ENCODE measurements at regions not wholly inside any gene's neighbourhood (a gene's known extent, or its start where the extent isn't known, plus 50 kb on each side); places are given as distances from the start of the nearest gene placed in this dataset.

- no peak for DNase-seq (ENCODE audit: low spot score)
These were observed 182.4 kb upstream of the CXXC4 start for GRCh38 chr4:104677116-104677515.

DNA sequence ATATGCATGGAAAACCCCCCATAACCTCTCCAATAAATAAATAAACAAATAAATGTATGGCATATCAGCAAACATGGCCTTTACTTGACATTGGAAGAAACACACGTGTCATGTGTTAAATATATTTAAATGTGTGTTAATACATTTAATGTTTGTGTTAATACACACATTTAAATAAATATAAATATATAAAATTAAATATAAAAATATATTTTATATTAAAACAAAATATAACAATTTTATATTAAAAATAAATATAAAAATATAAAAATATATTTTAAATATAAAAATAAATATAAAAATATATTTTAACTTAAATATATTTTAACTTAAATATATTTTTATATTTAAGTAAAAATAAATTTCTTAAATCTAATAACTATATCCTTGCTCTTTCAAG lies 187.6 kb upstream of the CXXC4 start:
- DNase-seq (ENCODE audit: low spot score) = no peak

- DNase-seq (ENCODE audit: low spot score) = no peak
These were observed 199.0 kb upstream of the CXXC4 start for GRCh38 chr4:104693601-104694201.

GRCh38 chr4:104716584-104716983 lies 221.9 kb upstream of the CXXC4 start:
- no peak for DNase-seq (ENCODE audit: low spot score)

DNA sequence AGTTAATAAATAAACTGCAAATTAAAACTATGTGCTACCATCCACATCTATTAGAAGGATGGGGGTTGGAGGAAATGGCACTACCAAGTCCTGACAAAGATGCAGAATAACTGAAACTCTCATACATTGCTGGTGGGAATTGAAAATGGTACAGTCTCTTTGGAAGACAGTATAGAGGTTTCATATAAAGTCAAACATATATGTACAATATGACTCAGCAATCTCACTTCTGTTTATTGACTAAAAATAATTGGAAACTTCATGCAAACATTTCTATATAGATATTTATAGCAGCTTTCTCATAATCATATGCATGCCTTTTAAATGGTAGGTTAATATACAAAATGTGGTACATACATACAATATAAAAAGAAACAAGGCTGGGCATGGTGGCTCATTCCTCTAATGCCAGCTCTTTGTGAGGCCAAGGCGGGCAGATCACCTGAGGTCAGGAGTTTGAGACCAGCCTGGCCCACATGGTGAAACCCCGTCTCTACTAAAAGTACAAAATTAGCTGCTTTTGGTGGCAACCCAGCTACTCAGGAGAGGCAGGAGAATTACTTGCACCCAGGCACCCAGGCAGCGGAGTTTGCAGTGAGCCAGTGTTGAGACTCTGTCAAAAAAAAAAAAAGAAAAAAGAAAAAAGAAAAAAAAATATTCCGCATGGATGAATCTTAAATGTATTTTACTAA lies 225.0 kb upstream of the CXXC4 start:
- no peak for DNase-seq (ENCODE audit: low spot score)

- DNase-seq (ENCODE audit: low spot score) = no peak
These were observed 227.8 kb upstream of the CXXC4 start for GRCh38 chr4:104722467-104722866.

DNA sequence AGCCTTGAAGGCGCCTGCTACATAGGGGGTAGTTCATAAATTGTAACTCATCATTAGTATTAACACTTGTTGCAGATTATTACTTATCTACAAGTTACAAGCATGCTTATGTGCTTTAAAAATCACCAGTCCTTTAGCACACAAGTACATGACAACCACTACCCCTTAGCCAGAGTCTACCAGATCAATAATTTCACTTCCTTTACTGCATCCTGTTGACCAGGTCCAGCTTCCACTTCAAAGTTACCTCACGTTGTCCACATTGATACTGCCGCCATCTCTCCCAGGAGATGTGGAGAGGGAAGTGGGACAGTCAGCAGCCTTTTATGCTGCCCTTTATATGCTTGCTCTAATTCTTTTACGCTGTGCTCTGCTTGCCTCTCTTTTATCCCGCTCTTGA lies 231.3 kb upstream of the CXXC4 start:
- no peak for DNase-seq (ENCODE audit: low spot score)

DNA sequence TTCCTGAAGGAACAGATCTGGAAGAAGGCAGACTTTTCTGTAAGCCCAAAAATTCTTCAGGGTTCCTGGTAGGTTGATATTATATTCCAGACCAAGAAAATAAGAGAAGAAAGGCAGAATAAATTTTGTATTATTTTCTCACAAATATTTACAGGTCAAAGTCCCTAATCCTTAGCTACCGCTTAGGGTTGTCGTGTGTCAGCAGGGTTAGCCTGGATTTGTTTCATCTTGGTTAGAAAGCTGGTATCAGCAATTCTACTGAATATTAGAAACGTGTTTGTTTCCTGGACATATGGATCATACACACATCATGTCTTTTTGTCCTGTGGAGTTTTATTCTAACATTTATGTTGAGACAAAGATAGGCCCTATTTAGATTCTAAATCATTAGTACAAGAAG lies 232.9 kb upstream of the CXXC4 start:
- DNase-seq (ENCODE audit: low spot score) = no peak

DNA sequence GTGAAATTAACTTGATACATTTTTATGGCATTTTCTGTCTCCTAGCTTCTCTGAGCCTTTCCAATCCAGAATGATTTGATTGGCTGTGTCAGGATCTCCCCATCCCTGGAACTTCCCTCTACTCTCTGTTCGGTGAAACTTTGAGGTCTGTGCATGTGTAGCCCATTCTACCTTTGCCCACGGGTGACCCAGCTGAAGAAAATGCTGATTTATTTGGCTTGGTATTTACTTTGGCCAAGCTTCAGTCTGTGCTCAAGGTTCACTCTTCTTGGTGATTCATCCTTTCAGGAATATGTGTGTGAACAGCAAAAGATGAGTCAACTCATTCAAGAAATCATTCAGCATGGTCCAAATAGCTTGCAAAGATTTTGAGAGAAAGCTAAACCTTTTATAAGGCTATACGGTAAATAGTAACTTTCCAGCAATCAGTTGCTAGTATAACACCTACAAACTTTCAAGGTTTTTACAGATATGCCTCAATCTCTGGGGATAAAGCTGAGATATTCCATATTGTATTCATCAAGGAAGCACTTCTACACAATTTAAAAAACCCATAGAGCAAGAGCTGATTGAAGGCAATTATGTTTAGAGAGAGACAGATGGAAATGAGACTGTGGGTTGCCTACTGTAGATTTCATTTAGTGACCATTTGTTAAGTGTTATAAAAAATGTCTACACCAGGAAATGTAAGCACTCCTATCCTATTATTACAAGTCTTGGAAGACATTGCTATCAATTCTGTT lies 233.9 kb upstream of the CXXC4 start:
- no peak for DNase-seq (ENCODE audit: low spot score)

GRCh38 chr4:104732766-104733165 lies 238.1 kb upstream of the CXXC4 start:
- DNase-seq (ENCODE audit: low spot score) = no peak

DNA sequence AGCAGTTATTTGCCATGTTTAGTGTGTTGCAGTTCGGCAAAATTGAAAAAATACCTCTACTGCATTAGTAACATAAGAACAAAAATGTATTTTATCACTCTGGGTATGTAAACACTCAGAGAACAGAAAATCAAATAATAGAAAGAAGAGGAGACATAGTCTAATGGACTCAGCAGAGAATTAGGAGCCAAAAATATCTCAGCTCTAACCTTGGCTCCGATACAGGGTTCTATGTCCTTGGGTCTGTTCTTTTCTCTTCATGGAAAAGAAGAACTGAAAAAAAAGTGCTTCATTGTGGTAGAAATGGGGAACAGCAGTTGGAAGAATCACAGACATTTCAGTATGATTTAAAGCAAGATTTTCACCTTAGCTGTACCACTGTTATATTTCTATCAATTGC lies 240.5 kb upstream of the CXXC4 start:
- no peak for DNase-seq (ENCODE audit: low spot score)

- no peak for DNase-seq (ENCODE audit: low spot score)
These were observed 245.5 kb upstream of the CXXC4 start for GRCh38 chr4:104740161-104740560.

DNA sequence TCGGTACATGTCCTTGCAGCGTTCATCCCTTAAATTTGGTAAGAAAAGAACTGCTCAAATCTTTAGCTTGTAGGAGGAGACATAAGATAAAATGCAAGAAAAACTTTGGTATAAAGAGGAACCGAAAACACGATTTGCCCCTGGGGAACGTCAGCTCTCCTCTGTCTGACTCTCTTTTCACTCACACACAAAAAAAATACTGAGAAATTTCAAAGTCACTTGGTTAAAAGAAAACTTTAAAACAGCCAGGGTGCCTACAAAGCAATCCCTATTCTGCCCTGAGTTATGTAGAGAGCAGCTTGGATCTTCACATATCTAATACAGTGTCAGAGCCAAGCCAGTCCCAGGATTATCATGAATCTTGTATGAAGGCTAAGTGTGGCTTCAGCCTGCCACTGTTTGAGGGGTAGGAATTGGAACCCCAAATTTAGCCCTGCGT lies 248.5 kb upstream of the CXXC4 start:
- DNase-seq (ENCODE audit: low spot score) = no peak

- no peak for DNase-seq (ENCODE audit: low spot score)
These were observed 252.9 kb upstream of the CXXC4 start for GRCh38 chr4:104747635-104748034.

GRCh38 chr4:104749062-104749461 lies 254.4 kb upstream of the CXXC4 start:
- no peak for DNase-seq (ENCODE audit: low spot score)

DNA sequence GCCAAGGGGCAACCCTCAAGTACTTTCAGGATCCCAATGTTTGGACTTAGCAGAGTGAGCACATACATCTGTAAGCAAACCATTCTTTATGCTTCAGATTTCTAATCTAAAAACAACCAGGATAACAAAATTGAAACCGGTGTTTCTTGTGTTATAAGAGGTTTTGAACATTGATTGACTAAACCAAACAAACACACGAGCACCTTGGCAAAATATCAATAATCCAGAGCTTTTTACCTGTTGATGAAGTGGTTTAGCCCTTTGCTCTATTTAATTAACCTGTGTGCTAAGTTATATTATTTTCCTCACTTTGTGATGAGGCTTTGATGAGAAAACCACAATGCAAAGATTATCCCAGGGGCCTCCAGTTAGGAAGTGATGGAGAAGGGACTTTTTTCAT lies 255.3 kb upstream of the CXXC4 start:
- no peak for DNase-seq (ENCODE audit: low spot score)

GRCh38 chr4:104751468-104751867 lies 256.8 kb upstream of the CXXC4 start:
- DNase-seq (ENCODE audit: low spot score) = no peak

DNA sequence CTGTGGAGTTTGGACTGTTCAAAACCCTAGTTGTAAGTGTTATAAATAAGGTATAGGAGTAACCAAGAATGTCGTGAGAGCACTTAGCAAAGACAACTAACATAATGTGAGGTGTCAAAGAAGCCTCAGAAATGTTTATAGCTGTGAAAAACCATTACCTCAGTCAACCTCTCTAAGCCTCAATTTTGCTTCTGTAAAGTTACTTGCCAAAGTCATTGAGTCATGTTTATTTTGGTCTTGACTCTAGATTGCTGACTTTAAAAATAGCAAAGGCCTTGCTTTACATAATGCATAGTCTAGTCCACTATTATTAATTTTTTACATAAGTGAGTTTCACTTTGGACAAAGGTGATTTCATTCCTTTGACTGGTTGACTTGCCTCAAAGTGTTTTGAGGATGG lies 257.6 kb upstream of the CXXC4 start:
- no peak for DNase-seq (ENCODE audit: low spot score)

- DNase-seq (ENCODE audit: low spot score) = no peak
These were observed 262.1 kb upstream of the CXXC4 start for GRCh38 chr4:104756837-104757236.

DNA sequence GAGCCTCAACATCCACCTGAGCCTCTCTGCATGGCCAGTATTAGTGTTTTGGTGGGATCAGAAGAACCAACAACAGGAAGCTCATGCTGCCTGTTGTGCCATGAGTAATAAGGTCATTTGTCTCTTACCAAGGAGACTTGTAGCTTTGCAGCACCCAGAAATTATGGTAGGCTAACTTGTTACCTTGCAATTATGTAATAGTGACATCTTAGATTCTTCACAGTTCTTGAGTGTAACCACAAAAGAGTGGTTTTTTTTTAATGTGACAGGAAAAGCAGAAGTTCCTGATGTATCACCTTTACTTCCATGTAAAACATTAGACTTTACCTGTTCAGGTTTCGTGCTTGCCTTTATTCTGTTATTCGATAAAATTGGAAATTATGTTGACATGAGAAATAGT lies 263.9 kb upstream of the CXXC4 start:
- no peak for DNase-seq (ENCODE audit: low spot score)

- no peak for DNase-seq (ENCODE audit: low spot score)
These were observed 269.0 kb upstream of the CXXC4 start for GRCh38 chr4:104763554-104764222.

GRCh38 chr4:104766676-104767075 lies 272.0 kb upstream of the CXXC4 start:
- DNase-seq (ENCODE audit: low spot score) = no peak

DNA sequence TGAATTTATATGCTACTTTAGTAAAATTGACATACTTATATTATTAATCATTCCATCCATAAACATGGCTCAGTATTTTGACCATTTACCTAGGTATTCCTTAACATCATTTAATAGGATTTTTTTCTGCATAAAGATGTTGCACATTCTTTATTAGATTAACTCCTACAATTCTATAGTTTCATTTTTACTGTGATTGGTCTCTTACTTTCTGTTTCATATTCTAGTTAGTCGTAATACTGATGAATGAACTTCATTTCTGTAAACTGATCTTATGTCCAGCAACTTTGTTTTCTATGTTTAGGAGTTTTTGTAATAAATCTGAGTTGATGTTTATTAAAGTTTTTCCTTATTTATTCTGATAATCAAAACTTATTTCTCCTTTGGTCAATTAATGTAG lies 278.2 kb upstream of the CXXC4 start:
- no peak for DNase-seq (ENCODE audit: low spot score)

Measured in CD4-positive, alpha-beta T cell treated with Interleukin-2 at 100 ng/mL for 4 hours (primary cell).